GM12878 (cell line): ENCODE measurements at regions not wholly inside any gene's neighbourhood (a gene's known extent, or its start where the extent isn't known, plus 50 kb on each side); places are given as distances from the start of the nearest gene placed in this dataset.
"Not testable (repeated sequence)": the region's sequence is repeated elsewhere in the genome, so short reads cannot be mapped to it uniquely, and the experiment has no call there.

Experiments used
- ATAC-seq: fragments of 200-7000 bp; cut with Tn5 transposase; 3 replicates; pipeline ENCODE4 v1.9.1; 2020; ENCODE audit warnings: mild to moderate bottlenecking, moderate library complexity
- BruUV-seq: library from RNA; stranded (reverse); fragments of 400-500 nt; replicated peaks from 2 replicates; lab custom pipeline; 2021; lab: Mats Ljungman, UMichigan
- CTCF ChIA-PET: fragments of 300-600 bp; sonication (Branson Sonifier 250); formaldehyde crosslinking; extraction: SDS; loops from one replicate; lab custom pipeline; 2021; ENCODE audit warnings: inconsistent platforms; lab: Yijun Ruan, JAX
- POLR2A ChIA-PET: fragments of 350-600 bp; formaldehyde crosslinking; extraction: SDS; loops from one replicate; lab custom pipeline; 2021; ENCODE audit warnings: inconsistent platforms; lab: Charles Lee
- RAD21 ChIA-PET: fragments of 300-600 bp; sonication (Branson Sonifier 250); formaldehyde crosslinking; loops from one replicate; lab custom pipeline; 2023; ENCODE audit warnings: antibody characterized with exemption; ENCODE audit not compliant: unreplicated experiment; lab: Charles Lee
- SMC1A ChIA-PET: fragments of 300-600 bp; sonication (Branson Sonifier 250); formaldehyde crosslinking; loops from one replicate; lab custom pipeline; 2023; ENCODE audit not compliant: unreplicated experiment, uncharacterized antibody; lab: Charles Lee
- DNase-seq: peaks from one replicate; pipeline ENCODE4 v3.0.0-alpha.2; 2011; ENCODE audit warnings: low read depth, low spot score
- FAIRE-seq: peaks from 3 replicates; lab custom pipeline; 2011; peaks lifted over from hg19 to GRCh38; lab: Jason Lieb, UNC
- H2AFZ ChIP-seq: 2 replicates; pipeline ENCODE4 v1.6.0; 2011; ENCODE audit warnings: low read depth, low read length, control low read depth; ENCODE audit not compliant: control insufficient read depth
- H3K27ac ChIP-seq: 2 replicates; pipeline ENCODE4 v1.5.1; 2011; ENCODE audit warnings: control low read depth; ENCODE audit not compliant: control insufficient read depth, insufficient read depth
- H3K27me3 ChIP-seq, 2 experiments: replicated peaks in 1 of 2; 2 replicates each; pipeline versions ENCODE4 v1.6.0 to v1.6.1; 2011; ENCODE audit warnings: low read length in 1 of 2; ENCODE audit not compliant: control insufficient read depth in 2 of 2, insufficient read depth in 2 of 2
- H3K36me3 ChIP-seq, 2 experiments: 2 replicates each; pipeline ENCODE4 v1.5.1; 2011; ENCODE audit warnings: low read length in 1 of 2; ENCODE audit not compliant: control insufficient read depth in 2 of 2, insufficient read depth in 2 of 2
- H3K4me1 ChIP-seq: 2 replicates; pipeline ENCODE4 v1.6.1; 2011; ENCODE audit warnings: mild to moderate bottlenecking, low read length, moderate library complexity, mixed read lengths; ENCODE audit not compliant: control insufficient read depth, insufficient read depth
- H3K4me2 ChIP-seq: 2 replicates; pipeline ENCODE4 v1.6.0; 2011; ENCODE audit warnings: control low read depth; ENCODE audit not compliant: control insufficient read depth, insufficient read depth
- H3K4me3 ChIP-seq: fragments of 200-600 bp; sonication (generic); 2 replicates; pipeline ENCODE4 v1.5.1; 2016
- H3K79me2 ChIP-seq: 2 replicates; pipeline ENCODE4 v1.6.0; 2011; ENCODE audit warnings: low read length; ENCODE audit not compliant: control insufficient read depth, insufficient read depth
- H3K9ac ChIP-seq: 2 replicates; pipeline ENCODE4 v1.8.0; 2011; ENCODE audit warnings: low read length, control low read depth, mixed read lengths; ENCODE audit not compliant: control insufficient read depth, insufficient read depth
- H3K9me3 ChIP-seq: replicated peaks from 3 replicates; pipeline ENCODE4 v1.5.1; 2011; ENCODE audit warnings: mild to moderate bottlenecking, low read length; ENCODE audit not compliant: control insufficient read depth, insufficient read depth
- H4K20me1 ChIP-seq: 2 replicates; pipeline ENCODE4 v1.6.0; 2011; ENCODE audit not compliant: control insufficient read depth, insufficient read depth
- SREBF2 ChIP-seq: IDR thresholded peaks from 2 replicates; pipeline ENCODE4 v1.6.1; 2012; ENCODE audit warnings: mild to moderate bottlenecking, low read length
- ZNF384 ChIP-seq: IDR thresholded peaks from 2 replicates; pipeline ENCODE4 v1.6.1; 2012; ENCODE audit warnings: low read depth, mild to moderate bottlenecking, low read length, improper control_type of control experiment, borderline replicate concordance
- WGBS: methylation state at CpG from one replicate; pipeline ENCODE4 v1.1.6; 2016; ENCODE audit warnings: low lambda C conversion rate; ENCODE audit not compliant: insufficient replicate concordance, insufficient coverage; ENCODE audit errors: missing lambda C conversion rate; 5-methylcytosine and 5-hydroxymethylcytosine counted together
- in situ Hi-C: fragments of 300-500 bp; cut with MboI; formaldehyde crosslinking; loops from 9 replicates; pipeline ENCODE4 v1.14.3; 2018; ENCODE audit warnings: mixed read lengths
- intact Hi-C: fragments of 100-400 bp; cut with micrococcal nuclease; formaldehyde crosslinking; loops from one replicate; pipeline ENCODE4 v1.14.2; 2022; ENCODE audit not compliant: unreplicated experiment

GRCh38 chr1:174101976-174102375 lies 57.3 kb upstream of the RABGAP1L start:
- H3K9me3 ChIP-seq, H2AFZ ChIP-seq, H3K27me3 ChIP-seq, POLR2A ChIA-PET, H3K4me1 ChIP-seq, SMC1A ChIA-PET, FAIRE-seq, DNase-seq, BruUV-seq, H3K4me2 ChIP-seq, CTCF ChIA-PET, intact Hi-C loops, H3K9ac ChIP-seq, ATAC-seq, H4K20me1 ChIP-seq, H3K79me2 ChIP-seq, RAD21 ChIA-PET, H3K36me3 ChIP-seq, H3K27ac ChIP-seq, H3K4me3 ChIP-seq, in situ Hi-C loops: not testable (repeated sequence)
- 71% methylated on average over 9 of the region's 9 CpGs for WGBS

- ChIA-PET SMC1A (no interaction called here), RAD21 (no interaction called here), POLR2A (no interaction called here), CTCF (interaction anchor here (0.6 kb wide), 1 partner anchor 222 kb away, joined by 3 read pairs; no protein-coding TSS in a partner anchor)
- no peak overlapping the region for H3K27ac ChIP-seq
- H3K4me1 ChIP-seq, result no peaks in the 10 kb centered on the region
- 22% methylated on average over 2 of the region's 2 CpGs for WGBS
- H3K4me2 ChIP-seq, result no peak overlapping the region
- no peak overlapping the region for H3K9ac ChIP-seq
- FAIRE-seq, result no peak
- ATAC-seq, result no peak
- H3K9me3 ChIP-seq, result no peaks in the 10 kb centered on the region
- in situ Hi-C loops, result loop anchor here (5.0 to 25.0 kb wide), 2 partner anchors 120 to 640 kb away; no protein-coding TSS in a partner anchor
- H3K79me2 ChIP-seq, result no peaks in the 10 kb centered on the region
- no peak overlapping the region for H3K4me3 ChIP-seq
- no peak for DNase-seq
- no peaks in the 10 kb centered on the region; a peak in 1 of 4 replicates for H3K27me3 ChIP-seq
- intact Hi-C loops, result loop anchor here (10.0 kb wide), 1 partner anchor 647 kb away; no protein-coding TSS in a partner anchor
- TF ChIP-seq ZNF384 (no peak), SREBF2 (no peak)
- TF ChIP-seq, all 136 proteins: peak for 0
- H3K36me3 ChIP-seq, result no peaks in the 10 kb centered on the region
- H4K20me1 ChIP-seq, result no peaks in the 10 kb centered on the region
- BruUV-seq, result no TSS peak
- no peak overlapping the region for H2AFZ ChIP-seq
Measured at GRCh38 chr1:174097426-174097825, 61.9 kb upstream of the RABGAP1L start.
